ENCODE measurements at regions not wholly inside any gene's neighbourhood (a gene's known extent, or its start where the extent isn't known, plus 50 kb on each side); places are given as distances from the start of the nearest gene placed in this dataset.

DNA sequence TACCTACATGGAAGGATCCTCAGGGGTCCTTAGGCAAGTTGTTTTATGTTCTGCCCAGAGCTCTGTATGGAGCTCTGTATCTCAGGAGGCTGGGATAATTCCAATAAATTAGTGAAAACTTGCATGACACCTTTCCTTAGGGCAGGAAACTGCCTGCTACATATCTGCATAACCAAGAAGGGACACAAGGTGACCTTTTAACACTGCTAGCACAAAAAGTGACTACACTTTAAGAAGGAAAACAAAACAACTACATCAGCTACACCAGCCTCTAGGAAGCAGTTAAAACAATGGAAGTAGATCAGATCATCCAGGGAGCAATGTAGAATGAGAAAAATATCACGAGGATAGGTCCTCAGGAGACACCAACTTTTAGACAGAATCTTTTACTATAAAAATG, 93.9 kb downstream of the TNFSF18 start:
- no peak for DNase-seq (ENCODE audit: low spot score)
- in situ Hi-C loops (cut with HindIII; ENCODE audit: low sequenced_read_pairs) = no loop called here

DNA sequence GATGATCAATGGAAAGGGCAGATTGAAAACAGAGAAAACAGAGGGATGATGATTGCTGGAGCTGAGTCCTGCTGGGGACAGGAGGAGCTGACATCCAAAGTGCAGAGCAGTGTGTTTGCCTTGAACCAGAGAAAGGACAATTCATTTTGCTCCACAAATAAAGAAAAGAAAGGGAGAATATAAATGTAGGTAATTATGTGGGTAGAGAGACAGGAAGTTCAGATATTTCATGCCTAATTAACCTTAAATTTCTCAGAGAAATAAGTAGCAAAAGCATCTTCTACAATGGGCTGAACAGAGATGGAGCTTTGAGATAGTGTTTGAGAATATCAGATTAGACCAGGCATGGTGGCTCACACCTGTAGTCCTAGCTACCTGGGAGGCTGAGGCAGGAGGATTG, 93.2 kb downstream of the TNFSF18 start:
- in situ Hi-C loops (cut with HindIII; ENCODE audit: low sequenced_read_pairs) = no loop called here
- no peak for DNase-seq (ENCODE audit: low spot score)

DNA sequence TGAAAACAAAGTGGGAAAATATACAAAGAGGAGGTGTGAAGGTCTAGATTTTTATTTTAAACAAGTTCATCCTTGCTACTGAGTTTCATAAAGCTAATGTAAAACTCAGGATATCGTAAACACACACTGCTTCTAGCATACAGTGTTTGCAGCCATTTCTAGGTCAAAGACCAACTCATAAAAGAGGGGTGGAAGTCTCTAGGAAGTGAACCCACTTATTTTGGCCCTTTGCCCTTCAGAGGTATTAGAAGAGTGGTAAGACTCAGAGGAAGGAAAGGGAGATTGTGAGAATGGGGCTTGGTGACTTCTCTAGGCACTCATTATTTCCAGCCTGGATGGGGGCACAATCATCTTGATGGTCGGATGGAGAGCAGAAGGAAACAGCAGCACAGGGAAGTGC, 91.2 kb downstream of the TNFSF18 start:
- in situ Hi-C loops (cut with HindIII; ENCODE audit: low sequenced_read_pairs) = no loop called here
- DNase-seq (ENCODE audit: low spot score) = no peak

DNA sequence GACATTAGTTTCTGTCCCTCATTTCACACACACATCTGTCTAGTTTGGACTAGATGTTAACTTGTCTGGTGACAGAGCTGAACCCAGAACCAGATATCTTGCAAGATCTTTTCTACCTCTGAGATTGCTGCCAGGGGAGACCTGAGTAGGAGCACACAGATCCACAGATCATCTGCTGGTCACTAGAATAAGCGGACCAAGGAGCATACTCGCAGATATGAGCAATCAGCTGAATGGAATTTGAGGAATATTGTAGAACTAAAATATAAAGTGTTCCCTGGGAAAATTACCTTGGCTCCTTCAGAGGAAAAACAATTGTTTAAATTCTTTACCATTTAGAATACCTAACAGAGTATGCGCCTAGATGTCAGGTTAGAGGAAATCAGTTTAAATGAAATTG, 90.7 kb downstream of the TNFSF18 start:
- DNase-seq (ENCODE audit: low spot score) = no peak
- in situ Hi-C loops (cut with HindIII; ENCODE audit: low sequenced_read_pairs) = no loop called here

DNA sequence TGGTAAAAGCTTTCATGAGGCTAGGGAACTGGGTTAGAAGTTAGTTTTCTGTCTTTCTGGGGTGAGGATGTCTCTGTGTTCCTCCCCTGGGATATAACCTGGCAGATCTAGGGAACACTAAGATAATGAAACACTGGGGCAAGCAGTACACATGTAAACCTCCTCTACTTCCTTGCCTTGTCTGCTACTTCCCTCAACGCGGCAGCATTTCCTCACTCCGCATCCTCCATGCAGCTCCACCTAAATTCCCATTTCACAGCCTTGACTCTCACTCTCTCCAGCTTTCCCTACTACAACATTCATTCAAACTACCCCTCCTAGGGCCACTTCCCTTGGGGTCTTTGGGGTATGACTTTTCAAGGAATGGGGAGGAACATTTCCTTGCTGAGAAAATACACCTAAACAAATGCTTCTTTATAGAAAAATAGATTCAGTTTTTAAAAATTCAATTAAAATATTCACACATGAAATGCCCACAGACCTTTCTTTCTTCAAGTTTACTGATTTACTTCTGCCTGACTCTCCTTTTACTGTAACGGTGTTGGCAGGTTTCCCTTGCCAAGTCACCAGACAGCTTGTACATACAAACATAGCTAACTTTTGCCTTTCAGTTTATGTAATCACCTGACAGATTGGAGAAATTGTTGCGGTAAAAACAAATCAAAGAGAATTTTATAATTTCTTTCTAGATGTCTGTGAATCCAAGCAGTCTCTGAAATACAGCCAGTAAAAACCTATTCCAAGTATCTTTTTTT, 90.1 kb downstream of the TNFSF18 start:
- in situ Hi-C loops (cut with HindIII; ENCODE audit: low sequenced_read_pairs) = no loop called here
- no peak for DNase-seq (ENCODE audit: low spot score)

DNA sequence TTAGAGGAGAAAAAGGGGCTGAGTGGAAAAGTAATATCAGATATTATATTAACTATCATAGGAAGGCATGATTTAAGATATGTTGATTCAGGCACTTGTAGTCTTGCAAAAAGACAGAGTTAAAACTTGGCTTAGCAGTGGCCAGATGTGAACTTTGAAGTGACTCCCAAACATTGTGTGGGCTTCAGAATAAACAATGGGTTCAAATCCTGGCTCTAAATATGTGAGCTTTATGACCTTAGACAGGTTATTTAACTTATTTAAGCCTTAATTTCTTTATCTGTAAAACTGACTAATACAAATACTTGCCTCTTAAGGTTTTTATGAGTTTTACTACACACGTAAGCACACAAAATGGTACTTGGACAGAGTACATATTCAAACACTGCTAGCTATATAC, 85.9 kb downstream of the TNFSF18 start:
- in situ Hi-C loops (cut with HindIII; ENCODE audit: low sequenced_read_pairs) = no loop called here

DNA sequence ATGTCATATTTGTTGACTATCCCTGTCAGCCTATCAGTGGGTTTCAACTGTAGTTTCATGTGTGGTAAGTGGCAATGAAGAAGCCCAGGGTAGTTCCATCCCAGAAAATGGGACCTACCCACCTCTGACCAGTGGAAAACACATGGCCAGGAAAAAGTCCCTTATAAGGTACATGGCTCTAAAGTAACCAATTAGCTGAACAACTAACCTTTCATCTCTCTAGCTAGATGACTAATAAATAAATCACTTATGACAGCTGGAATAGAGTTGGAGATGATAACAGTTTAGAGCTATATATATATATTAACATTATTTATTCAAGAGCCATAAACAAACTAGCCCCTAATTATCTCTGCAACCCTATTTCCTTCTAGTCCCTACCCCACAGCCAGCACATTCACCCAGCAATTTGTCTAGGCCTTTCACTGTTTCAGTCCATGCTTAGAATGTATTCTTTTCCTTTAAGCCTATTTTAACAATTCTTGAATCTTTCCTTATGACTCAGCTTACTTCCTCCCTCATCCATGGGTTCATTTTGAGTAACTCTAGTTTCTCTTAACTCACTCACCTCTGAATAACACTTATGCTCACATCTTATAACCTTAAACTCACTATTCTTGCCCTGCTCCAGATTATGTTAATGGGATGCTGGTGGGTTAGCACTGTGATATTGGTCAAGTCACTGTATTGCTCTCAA, 83.7 kb downstream of the TNFSF18 start:
- no peak for DNase-seq (ENCODE audit: low spot score)
- in situ Hi-C loops (cut with HindIII; ENCODE audit: low sequenced_read_pairs) = no loop called here

More for the DNA sequence above, 85.9 kb downstream of the TNFSF18 start:
- DNase-seq (ENCODE audit: low spot score) = no peak

DNA sequence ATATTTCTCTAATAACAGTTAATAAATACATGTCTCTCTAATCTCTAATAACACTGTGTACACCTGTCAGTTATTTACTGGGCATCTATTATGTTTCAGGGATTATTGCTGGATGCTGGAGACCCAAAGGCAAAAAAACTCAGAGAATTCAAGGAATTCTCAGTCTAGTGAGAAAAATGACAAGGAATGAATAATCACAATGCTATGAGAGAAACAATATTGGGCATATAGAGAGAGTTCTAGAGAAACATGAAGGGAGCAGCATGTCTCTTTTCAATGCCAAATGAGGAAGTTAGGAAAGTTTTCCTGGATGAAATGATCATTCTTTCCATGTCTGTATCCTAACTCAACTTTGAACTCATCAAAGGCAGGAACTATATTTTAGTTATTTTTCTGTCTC, 82.8 kb downstream of the TNFSF18 start:
- in situ Hi-C loops (cut with HindIII; ENCODE audit: low sequenced_read_pairs) = no loop called here
- no peak for DNase-seq (ENCODE audit: low spot score)

DNA sequence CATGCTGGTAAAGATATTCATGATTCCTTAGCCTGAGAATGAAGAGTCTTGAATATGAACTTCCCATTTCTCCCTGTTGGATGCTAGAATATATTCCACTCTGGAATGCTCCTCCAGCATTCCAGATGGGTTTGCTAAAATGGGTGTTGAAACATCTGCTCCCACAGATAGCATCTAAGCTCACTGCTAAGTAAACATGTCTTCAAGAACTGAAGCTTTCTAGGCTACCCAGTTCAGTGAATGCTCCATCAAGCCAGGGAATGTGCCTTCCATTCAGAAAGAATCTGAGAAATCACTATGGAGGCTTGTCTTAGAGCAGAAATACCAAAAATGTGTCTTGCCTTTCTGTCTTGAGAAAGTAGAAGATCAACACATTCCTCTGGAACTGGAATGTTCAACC, 81.1 kb downstream of the TNFSF18 start:
- DNase-seq (ENCODE audit: low spot score) = no peak
- in situ Hi-C loops (cut with HindIII; ENCODE audit: low sequenced_read_pairs) = no loop called here

DNA sequence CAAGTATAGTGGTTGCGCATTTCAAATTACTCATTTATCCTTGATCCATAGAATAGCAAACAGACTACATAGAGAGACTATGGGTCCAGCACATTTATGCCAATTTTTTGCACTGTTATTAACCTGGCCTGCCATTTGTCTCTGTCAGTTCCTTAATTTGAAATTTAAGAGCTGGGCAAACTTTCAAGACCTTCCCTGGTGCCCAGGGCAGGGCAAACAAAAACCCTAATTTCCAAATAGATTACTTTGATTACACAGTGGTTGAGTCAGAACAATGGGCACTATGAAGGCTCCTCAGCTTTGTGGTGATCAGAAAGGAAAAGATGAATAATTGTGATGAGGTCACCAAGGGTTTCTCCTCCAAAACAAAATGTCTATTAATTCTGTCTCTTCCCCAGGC, 80.6 kb downstream of the TNFSF18 start:
- no peak for DNase-seq (ENCODE audit: low spot score)
- in situ Hi-C loops (cut with HindIII; ENCODE audit: low sequenced_read_pairs) = no loop called here

DNA sequence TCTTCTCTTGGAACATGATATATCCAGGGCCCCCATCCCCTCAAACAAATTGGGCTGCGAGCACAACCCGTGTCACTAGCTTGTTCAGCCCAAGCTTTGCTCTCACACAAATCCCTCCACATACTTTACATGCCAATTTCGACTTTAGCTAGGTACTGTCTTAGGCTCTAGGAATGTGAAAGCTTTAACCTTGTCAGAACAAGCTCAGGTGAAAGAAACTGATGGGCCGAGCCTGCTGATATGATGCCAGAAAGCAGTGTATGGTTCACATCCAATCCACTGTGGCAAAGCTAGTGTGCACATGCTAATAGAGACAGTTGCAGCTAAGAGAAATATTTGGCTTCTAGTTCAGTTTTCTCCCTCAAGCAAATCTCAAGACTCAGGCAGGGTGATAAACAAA, 79.5 kb downstream of the TNFSF18 start:
- in situ Hi-C loops (cut with HindIII; ENCODE audit: low sequenced_read_pairs) = no loop called here
- DNase-seq (ENCODE audit: low spot score) = no peak

DNA sequence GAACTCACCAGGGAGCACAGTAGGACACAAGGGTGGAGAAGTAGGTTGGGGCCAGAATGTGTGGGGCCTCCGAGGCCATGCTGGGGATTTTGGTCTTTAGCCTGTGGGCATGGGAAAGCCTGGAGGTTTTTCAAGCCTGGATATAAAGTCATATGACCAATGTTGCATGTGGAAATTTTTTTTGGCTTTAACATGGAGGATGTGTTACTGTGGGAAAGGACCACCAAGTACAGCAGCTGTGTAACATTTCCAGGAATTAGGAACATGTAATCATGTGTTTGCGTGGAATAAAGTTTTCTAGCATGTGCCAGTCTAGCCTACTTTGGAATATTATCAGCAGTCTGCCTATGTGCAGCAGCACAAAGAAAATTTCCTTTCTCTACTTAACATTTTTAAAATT, 78.5 kb downstream of the TNFSF18 start:
- in situ Hi-C loops (cut with HindIII; ENCODE audit: low sequenced_read_pairs) = no loop called here

DNA sequence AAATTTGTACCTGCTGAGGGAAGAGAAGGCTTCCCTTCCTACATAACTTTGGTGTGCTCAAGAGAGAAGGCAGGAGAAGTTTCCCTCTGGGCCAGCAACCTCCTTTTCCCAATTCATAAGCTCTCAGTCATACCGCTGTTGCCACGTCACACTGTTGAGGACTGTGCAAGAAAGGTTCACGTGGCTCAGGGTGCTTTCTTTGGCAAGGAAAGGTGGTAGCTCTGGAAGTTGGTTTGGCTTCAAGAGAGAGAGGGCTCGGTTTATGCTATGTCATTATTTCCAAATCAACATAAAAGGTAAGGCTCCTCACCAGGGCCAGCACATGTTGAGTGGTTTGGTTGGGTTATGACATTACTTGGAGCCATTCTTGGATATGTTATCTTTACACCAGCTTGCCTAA, 77.3 kb downstream of the TNFSF18 start:
- in situ Hi-C loops (cut with HindIII; ENCODE audit: low sequenced_read_pairs) = no loop called here
- DNase-seq (ENCODE audit: low spot score) = no peak

More for the DNA sequence above, 78.5 kb downstream of the TNFSF18 start:
- no peak for DNase-seq (ENCODE audit: low spot score)

DNA sequence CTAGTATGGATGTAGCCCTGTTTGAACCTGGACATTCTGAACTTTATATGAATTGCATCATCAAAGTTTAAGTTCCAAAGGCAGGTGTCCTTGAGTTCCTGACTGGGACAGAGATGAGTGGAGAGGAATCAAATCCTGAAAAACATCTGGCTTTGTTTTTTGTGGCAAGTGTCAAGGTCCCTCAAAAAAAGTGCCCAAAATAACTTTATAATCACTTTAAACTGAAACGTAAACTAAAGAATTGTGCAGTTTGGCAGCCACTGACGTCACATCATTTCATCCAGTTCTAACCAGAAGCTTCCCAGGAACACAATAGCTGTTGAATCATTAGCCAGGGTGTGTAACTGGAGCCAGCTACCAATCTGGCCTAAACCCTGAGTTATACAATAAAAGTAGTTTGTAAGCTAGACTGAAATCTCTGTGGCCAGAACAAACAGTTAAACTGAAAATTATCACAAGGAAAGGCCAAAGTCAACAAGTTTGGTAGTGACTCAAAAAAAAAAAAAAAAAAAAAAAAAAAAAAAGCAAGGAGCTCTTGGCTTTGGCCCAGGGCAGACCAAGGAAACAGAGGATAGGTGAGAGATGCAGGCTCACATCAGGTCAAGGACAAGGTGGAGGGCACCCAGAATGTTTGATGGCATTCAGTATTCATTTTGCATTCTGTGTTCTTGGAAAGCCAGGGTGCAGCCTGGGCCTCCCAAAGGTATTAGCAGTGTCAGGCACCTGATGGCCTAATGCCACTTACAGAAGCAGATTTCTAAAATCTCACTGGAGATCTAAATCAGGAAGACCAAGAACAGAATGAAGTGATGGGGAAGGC, 74.3 kb downstream of the TNFSF18 start:
- no peak for DNase-seq (ENCODE audit: low spot score)
- in situ Hi-C loops (cut with HindIII; ENCODE audit: low sequenced_read_pairs) = no loop called here

DNA sequence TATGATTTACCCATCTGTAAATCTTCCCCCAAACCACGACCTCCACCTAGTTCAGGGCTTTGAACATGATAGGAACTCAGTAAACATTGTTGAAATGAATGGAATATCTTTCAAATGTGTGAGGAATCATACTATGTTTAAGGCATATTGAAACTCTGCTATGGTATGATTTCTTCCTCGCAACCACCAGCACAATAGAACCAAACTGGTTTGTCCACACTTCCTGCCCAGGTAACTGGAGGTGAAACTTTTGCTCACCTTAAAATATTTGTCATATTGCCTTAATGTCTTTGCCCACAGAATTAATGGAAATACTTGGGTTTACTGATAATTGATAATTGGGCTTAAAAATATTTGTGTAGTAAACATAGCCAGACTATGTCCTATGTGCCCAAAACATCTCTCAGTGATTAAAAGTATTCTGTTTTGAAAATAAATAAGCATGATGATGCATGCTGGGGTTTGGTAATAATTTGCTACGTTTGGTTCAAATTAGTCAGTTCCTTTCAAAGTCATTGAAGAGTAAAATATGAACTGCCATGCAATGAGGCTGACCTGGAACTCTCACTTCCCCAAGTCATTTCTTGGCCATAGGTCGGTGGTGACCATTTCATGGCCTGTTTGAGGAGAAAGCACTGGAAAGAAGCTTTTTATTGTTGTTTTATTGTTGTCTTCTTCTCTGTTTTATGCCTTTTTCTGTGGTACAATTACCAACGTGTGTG, 73.3 kb downstream of the TNFSF18 start:
- DNase-seq (ENCODE audit: low spot score) = no peak
- in situ Hi-C loops (cut with HindIII; ENCODE audit: low sequenced_read_pairs) = no loop called here

DNA sequence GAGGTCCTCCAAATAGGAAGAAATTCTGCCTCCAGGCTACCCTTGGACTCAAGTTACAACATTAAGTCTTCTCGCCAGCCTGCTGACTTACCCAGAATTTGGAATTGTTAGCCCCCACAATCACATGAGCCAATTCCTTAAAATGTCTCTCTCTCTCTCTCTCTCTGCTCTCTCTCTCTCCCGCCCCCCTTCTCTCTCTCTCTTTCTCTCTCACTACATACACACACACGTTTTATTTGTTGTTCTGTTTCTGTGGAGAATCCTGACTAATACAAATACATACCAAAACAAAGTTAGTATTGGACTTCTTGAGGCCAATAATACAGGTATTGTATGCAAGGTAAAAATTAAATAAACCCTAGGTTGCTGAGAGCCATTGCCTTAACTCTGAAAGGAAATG, 72.1 kb downstream of the TNFSF18 start:
- DNase-seq (ENCODE audit: low spot score) = no peak
- in situ Hi-C loops (cut with HindIII; ENCODE audit: low sequenced_read_pairs) = no loop called here

DNA sequence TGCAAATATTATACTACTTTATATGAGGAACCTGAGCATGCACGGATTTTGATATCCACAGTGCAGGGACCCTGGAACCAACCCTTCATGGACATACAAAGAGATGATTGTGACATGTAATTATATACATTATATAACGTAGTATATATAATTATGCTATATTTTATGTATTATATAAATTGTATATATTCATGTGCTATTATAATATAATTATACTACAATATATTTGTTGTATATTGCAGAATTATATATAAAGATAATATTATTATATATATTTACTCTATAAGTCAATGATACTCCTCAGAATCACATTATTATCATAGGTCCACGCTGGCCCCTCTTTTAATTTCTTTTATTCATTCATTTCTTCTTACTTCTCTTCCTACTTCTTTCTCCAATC, 70.9 kb downstream of the TNFSF18 start:
- no peak for DNase-seq (ENCODE audit: low spot score)
- in situ Hi-C loops (cut with HindIII; ENCODE audit: low sequenced_read_pairs) = no loop called here

DNA sequence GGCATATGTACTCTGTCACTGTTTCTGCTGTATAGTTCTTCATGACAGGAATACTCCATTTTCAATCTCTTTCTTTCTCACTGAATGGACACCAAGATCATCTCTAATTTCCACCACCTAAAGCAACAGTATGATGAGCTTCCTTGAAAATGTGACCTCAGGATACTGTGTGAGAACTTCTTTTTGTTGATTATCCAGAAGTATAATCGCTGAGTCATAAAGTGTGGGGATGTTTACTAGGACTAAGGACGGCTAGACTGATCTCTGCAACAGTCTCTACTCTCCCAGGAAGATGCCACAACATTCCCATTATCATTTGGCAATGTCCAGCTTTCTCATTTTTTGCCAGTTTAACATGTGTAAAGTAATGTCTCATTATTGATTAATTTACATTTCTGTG, 70.3 kb downstream of the TNFSF18 start:
- in situ Hi-C loops (cut with HindIII; ENCODE audit: low sequenced_read_pairs) = no loop called here
- DNase-seq (ENCODE audit: low spot score) = no peak

DNA sequence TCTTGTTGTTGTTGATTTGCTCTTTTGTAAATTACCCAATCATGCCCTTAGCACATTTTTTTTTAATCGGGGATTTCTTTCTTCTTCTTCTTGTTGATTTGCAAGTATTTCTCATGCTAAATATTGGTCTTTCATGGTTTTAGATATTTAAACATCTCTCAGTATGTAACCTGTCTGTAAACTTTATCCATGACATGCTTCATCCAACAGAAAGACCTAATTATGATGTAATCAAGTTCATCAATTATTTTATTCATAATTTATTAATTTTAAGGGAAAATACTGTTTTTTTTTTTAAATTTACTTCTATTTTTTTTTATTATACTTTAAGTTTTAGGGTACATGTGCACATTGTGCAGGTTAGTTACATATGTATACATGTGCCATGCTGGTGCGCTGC, 69.8 kb downstream of the TNFSF18 start:
- DNase-seq (ENCODE audit: low spot score) = no peak
- in situ Hi-C loops (cut with HindIII; ENCODE audit: low sequenced_read_pairs) = no loop called here

Measured in G401 (cell line).